ENCODE measurements at regions not wholly inside any gene's neighbourhood (a gene's known extent, or its start where the extent isn't known, plus 50 kb on each side); places are given as distances from the start of the nearest gene placed in this dataset.

DNA sequence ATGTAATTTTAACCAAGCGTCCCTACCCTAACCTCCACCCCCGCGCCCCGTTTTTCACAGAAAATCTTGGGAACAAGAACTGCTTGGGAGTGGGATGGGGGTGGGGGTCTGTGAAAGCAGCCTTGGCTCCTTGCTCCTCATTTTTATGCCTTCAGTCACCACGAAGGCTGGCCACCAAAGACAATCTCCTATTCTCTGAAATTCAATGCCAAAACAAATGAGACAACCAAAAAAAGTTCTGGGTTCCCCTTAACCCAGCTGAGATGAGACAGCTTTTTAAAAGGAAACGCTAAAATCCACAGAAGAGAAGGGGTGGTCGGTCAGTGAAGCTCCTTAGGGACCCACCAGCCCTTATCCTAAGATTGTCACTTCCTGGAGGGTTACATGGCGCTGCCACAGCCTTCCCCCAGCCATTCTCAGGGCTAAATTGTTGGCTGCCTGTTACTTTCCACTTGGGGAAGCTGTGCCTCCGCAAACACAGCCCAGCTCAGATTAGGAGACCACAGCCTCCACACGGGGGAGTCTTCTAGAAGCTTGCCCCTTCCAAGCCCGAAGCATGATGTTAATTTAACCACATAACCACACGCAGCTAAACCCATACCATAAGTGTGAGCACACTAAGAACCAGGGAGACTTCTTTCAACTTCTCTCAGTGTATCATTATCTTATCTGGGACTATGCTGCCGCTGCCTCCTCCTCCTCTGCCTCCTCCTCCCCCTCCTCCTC, 136.3 kb downstream of the FOXD1 start:
- TF ChIP-seq CTCF (optimal IDR thresholded peaks at IDR 0.05 in 1 of 3, IDR thresholded peaks at IDR 0.05 in 1 of 3, conservative IDR thresholded peaks at IDR 0.05 in 1 of 3; ENCODE audit: extremely low read depth in 1 of 3, insufficient read depth in 2 of 3, low read length in 3 of 3) (no peak), EZH2 (IDR thresholded peaks at IDR 0.05; ENCODE audit: low read length) (no peak)
